ENCODE measurements at regions not wholly inside any gene's neighbourhood (a gene's known extent, or its start where the extent isn't known, plus 50 kb on each side); places are given as distances from the start of the nearest gene placed in this dataset.

DNA sequence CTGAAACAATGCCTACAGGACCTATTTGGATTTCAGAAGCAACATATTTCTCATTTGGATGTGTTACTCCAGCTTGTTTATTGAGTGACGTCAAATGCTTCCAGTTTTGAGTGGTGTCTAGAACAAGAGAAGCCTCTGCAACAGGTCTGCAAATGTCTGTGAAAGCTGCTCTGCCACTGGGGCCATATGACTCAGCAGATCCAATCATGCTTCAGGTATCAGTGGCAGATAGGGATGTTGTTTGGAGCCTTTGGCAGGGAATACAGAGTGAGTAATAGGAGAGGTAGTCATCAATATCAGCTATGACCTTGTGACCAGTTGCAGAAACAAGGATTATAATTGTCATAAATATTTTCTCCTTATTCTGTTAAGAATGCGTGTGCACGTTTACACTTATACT, 141.1 kb upstream of the ZXDA start:
- no peak for DNase-seq (ENCODE audit: low read depth)

DNA sequence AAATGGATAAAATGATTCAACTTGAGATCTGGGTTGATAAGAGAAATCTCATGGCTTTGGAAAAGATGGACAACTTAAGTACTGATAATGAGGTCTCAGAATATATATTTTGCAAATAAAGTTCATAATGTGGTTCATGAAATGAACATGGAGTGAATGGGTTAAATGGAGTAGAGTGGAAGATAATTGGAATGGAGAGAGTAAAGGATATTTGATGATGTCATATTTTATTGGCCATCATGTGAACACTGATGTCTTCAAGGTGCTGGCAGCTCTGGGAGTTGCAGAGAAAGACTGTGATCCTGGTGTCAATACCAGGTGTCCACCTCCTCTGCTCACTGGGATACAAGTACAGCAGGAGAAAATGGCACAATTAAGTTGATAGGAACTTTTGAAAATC, 133.9 kb upstream of the ZXDA start:
- no peak for DNase-seq (ENCODE audit: low read depth)

DNA sequence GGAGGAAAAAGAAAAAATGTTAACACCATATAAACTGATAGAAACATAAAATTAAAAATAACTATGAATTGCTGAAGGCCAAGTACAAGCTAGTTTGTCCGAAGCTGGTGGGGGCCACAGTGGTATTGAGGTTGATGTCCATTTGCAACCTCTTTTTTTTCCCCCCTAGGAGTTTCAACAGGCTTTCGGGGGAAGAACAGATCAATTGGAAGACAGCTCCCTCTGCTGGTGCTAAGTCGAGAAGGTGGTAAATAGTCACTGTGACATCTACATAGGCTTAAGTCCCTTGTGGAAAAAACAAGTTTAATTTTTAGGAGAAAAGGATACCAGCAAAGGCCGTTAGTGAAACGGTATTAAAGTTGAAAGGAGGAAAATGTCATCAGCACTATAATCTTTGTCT, 115.7 kb upstream of the ZXDA start:
- DNase-seq (ENCODE audit: low read depth), result peak; percentile 0

DNA sequence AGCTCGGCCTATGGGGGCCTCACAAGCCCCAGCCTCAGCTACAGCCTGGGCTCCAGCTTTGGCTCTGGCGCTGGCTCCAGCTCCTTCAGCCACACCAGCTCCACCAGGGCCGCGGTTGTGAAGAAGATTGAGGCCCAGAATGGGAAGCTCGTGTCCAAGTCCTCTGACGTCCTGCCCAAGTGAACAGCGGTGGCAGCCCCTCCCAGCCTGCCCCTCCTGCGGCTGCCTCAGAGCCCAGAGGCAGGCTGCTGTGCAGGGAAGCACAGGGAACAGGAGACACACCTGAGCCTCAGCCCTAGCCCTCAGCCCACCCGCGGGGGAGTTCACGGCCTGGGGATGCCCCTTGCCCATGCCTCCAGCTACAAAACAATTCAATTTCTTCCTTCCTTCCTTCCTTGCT, 75.7 kb upstream of the ZXDA start:
- DNase-seq (ENCODE audit: low read depth), result no peak

DNA sequence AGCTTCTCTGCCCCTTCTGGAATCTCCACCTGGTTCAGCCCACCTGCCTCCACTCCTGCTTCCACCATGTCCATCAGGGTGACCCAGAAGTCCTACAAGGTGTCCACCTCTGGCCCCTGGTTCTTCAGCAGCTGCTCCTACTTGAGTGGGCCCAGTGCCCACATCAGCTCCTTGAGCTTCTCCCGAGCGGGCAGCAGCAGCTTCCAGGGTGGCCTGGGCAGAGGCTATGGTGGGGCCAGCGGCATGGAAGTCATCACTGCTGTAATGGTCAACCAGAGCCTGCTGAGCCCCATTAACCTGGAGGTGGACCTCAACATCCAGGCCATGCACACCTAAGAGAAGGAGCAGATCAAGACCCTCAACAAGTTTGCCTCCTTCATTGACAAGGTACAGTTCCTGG, 74.4 kb upstream of the ZXDA start:
- no peak for DNase-seq (ENCODE audit: low read depth)

DNA sequence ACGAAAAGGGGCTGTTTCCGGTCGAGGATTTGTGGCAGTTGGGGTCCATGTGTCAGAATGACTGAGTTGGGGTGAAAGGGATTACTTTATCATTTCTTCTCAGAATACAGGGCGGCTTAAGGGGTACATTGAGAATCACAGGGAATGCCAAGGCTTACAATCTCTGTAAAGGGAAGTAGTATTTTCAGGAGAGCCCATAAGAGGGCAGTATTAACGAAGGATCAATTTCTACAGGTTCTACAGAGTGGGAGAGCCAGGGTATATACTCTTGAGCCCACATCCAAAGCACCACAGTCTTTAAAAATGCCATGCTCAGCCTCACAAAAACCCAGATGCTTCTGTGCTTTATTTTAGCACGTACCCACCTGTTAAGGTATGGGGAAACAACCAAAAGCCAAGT, 67.7 kb upstream of the ZXDA start:
- no peak for DNase-seq (ENCODE audit: low read depth)

DNA sequence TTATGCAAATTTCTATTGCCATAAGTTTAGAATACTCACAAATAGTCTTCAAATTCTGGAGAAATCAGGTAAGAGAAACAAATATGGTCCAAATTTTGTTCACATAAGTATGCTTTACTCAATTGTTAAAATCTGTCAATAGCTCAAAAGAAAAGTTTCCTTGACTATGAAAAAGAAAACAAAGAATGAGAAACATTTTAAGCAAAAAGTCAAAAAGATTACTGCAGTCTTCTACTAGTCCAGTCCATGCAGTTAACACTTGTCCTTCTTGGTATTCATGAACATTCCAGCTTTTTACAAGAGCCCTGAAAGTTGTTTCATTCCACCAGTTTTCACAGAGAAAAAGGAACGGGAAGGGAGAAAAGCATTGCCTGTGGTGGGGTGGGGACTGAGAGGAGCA, 54.7 kb upstream of the ZXDA start:
- no peak for DNase-seq (ENCODE audit: low read depth)

Data from activated T-cell treated with anti-CD3 and anti-CD28 coated beads for 24 hours (primary cell).